Right atrium auricular region (tissue), 2 donors: ENCODE measurements at regions not wholly inside any gene's neighbourhood (a gene's known extent, or its start where the extent isn't known, plus 50 kb on each side); places are given as distances from the start of the nearest gene placed in this dataset.

Experiments used
- DNase-seq: peaks from one replicate; pipeline ENCODE4 v3.0.0-alpha.2; 2019; ENCODE audit warnings: low spot score
- H3K27ac ChIP-seq, 2 donors: fragments of 200-600 bp; sonication (generic); 1 replicate in 1 of 2; 2 replicates in 1 of 2; pipeline ENCODE4 v1.5.1; 2016 to 2019
- H3K27me3 ChIP-seq, 2 donors: fragments of 200-600 bp; sonication (generic); one replicate each; pipeline versions ENCODE4 v1.5.1 to v1.6.0; 2017 to 2019
- H3K36me3 ChIP-seq: fragments of 200-600 bp; sonication (generic); one replicate; pipeline ENCODE4 v1.5.1; 2016
- H3K4me1 ChIP-seq, 2 donors: fragments of 200-600 bp; sonication (generic); one replicate each; pipeline versions ENCODE4 v1.5.1 to v1.6.0; 2017 to 2019
- H3K4me3 ChIP-seq, 2 donors: fragments of 200-600 bp; sonication (generic); 1 replicate in 1 of 2; 2 replicates in 1 of 2; pipeline ENCODE4 v1.5.1; 2017 to 2019; ENCODE audit warnings: mild to moderate bottlenecking in 1 of 2, moderate library complexity in 1 of 2
- H3K9me3 ChIP-seq, 2 donors: fragments of 200-600 bp; sonication (generic); one replicate each; pipeline ENCODE4 v1.5.1; 2019
- CTCF ChIP-seq, 2 donors: fragments of 200-600 bp; sonication (generic); IDR thresholded peaks; one replicate each; pipeline ENCODE4 v1.5.1; 2019; ENCODE audit warnings: antibody characterized with exemption in 2 of 2

- Histone ChIP-seq H3K27ac (no peak overlapping the region), H3K4me1 (no peaks in the 10 kb centered on the region), H3K27me3 (no peaks in the 10 kb centered on the region), H3K4me3 (no peak overlapping the region), H3K36me3 (no peaks in the 10 kb centered on the region), H3K9me3 (no peaks in the 10 kb centered on the region)
- no peak for DNase-seq
- TF ChIP-seq CTCF (IDR thresholded peaks at IDR 0.05), result no peak
Observed at GRCh38 chr2:10970666-10971065, 58.9 kb downstream of the KCNF1 start.

- Histone ChIP-seq H3K36me3 (no peaks in the 10 kb centered on the region), H3K27me3 (no peaks in the 10 kb centered on the region), H3K9me3 (no peaks in the 10 kb centered on the region), H3K4me3 (no peak overlapping the region), H3K27ac (no peak overlapping the region), H3K4me1 (no peaks in the 10 kb centered on the region)
- no peak for DNase-seq
- TF ChIP-seq CTCF (IDR thresholded peaks at IDR 0.05), result no peak
Observed at GRCh38 chr2:10971161-10971887, 59.6 kb downstream of the KCNF1 start.

- TF ChIP-seq CTCF (IDR thresholded peaks at IDR 0.05), result no peak
- no peak overlapping the region for H3K4me3 ChIP-seq
- H3K27me3 ChIP-seq, result no peaks in the 10 kb centered on the region
Observed at GRCh38 chr2:10971888-10972260, 60.1 kb downstream of the KCNF1 start.

GRCh38 chr2:10972683-10973433 lies 61.1 kb downstream of the KCNF1 start:
- Histone ChIP-seq H3K9me3 (no peaks in the 10 kb centered on the region), H3K4me3 (no peak overlapping the region), H3K27ac (no peak overlapping the region), H3K27me3 (no peaks in the 10 kb centered on the region), H3K4me1 (peaks cover 0 to 4% of the 10 kb centered on the region in 2 donors), H3K36me3 (no peaks in the 10 kb centered on the region)
- TF ChIP-seq CTCF (IDR thresholded peaks at IDR 0.05), result no peak
- DNase-seq, result no peak

More at GRCh38 chr2:10971888-10972260, 60.1 kb downstream of the KCNF1 start:
- Histone ChIP-seq H3K9me3 (no peaks in the 10 kb centered on the region), H3K27ac (no peak overlapping the region), H3K36me3 (no peaks in the 10 kb centered on the region), H3K4me1 (no peaks in the 10 kb centered on the region)
- no peak for DNase-seq

GRCh38 chr2:10973766-10974165 lies 62.0 kb downstream of the KCNF1 start:
- Histone ChIP-seq H3K36me3 (no peaks in the 10 kb centered on the region), H3K27me3 (no peaks in the 10 kb centered on the region)

More at GRCh38 chr2:10973766-10974165, 62.0 kb downstream of the KCNF1 start:
- H3K27ac ChIP-seq, result no peak overlapping the region
- peaks cover 0 to 4% of the 10 kb centered on the region in 2 donors for H3K4me1 ChIP-seq
- TF ChIP-seq CTCF (IDR thresholded peaks at IDR 0.05), result no peak
- H3K4me3 ChIP-seq, result no peak overlapping the region
- no peak for DNase-seq
- no peaks in the 10 kb centered on the region for H3K9me3 ChIP-seq
